Transverse colon (tissue), 4 donors: ENCODE measurements at regions not wholly inside any gene's neighbourhood (a gene's known extent, or its start where the extent isn't known, plus 50 kb on each side); places are given as distances from the start of the nearest gene placed in this dataset.

ENCODE experiments used
- DNase-seq: peaks from one replicate; pipeline ENCODE4 v3.0.0-alpha.2; 2019
- H3K27ac ChIP-seq, 4 donors: fragments of 200-600 bp; sonication (generic); 2 replicates each; pipeline ENCODE4 v1.5.1; 2016 to 2018; ENCODE audit warnings: inconsistent platforms in 4 of 4
- H3K27me3 ChIP-seq: fragments of 200-600 bp; sonication (generic); 2 replicates; pipeline ENCODE4 v1.5.1; 2017; ENCODE audit warnings: inconsistent platforms
- H3K36me3 ChIP-seq, 4 donors: fragments of 200-600 bp; sonication (generic); 2 replicates each; pipeline ENCODE4 v1.5.1; 2017 to 2019; ENCODE audit warnings: inconsistent platforms in 4 of 4
- H3K4me1 ChIP-seq, 4 donors: fragments of 200-600 bp; sonication (generic); 2 replicates each; pipeline ENCODE4 v1.5.1; 2017 to 2020; ENCODE audit warnings: inconsistent platforms in 4 of 4
- H3K4me3 ChIP-seq, 4 donors: fragments of 200-600 bp; sonication (generic); 1 replicate in 1 of 4; 2 replicates in 3 of 4; pipeline versions ENCODE4 v1.5.1 to v1.6.1; 2017 to 2019; ENCODE audit warnings: inconsistent platforms in 4 of 4
- H3K9me3 ChIP-seq, 2 donors: fragments of 200-600 bp; sonication (generic); 2 replicates each; pipeline ENCODE4 v1.5.1; 2017 to 2019; ENCODE audit warnings: inconsistent platforms in 2 of 2
- EP300 ChIP-seq: sonication (generic); formaldehyde crosslinking; IDR thresholded peaks from one replicate; pipeline ENCODE4 v1.6.1; 2017; ENCODE audit warnings: antibody characterized with exemption, low read depth
- POLR2A ChIP-seq: fragments of 450-650 bp; IDR thresholded peaks from one replicate; pipeline ENCODE4 v1.6.1; 2016; ENCODE audit warnings: antibody characterized with exemption, mild to moderate bottlenecking, moderate library complexity
- POLR2AphosphoS5 ChIP-seq, 3 donors: sonication (generic); formaldehyde crosslinking; IDR thresholded peaks; one replicate each; pipeline ENCODE4 v1.6.1; 2016; ENCODE audit warnings: antibody characterized with exemption in 3 of 3
- WGBS, 2 donors: methylation state at CpG; one replicate each; pipeline ENCODE4 v1.1.5; 2018; ENCODE audit warnings: low coverage in 1 of 2; 5-methylcytosine and 5-hydroxymethylcytosine counted together
- in situ Hi-C, 4 donors: fragments of 200-750 bp; cut with MboI; loops; one replicate each; pipeline versions ENCODE4 v1.15.0 to v1.15.1; 2017; ENCODE audit warnings: low sequenced_read_pairs in 3 of 4, low pct_ligation_motif_present in 1 of 4, low pct_unique_long_range_greater_than_20kb in 1 of 4
- intact Hi-C: fragments of 100-400 bp; cut with DNase I; formaldehyde crosslinking; loops from one replicate; pipeline ENCODE4 v1.15.1; 2023; ENCODE audit warnings: low total_unique reads
- TF ChIP-seq, protein P1 (sequence below), 5 experiments: fragments of 200-600 bp in 3 of 5; fragments of 450-650 bp in 2 of 5; sonication (generic) in 3 of 5; IDR thresholded peaks; 1 replicate in 2 of 5; 2 replicates in 3 of 5; pipeline ENCODE4 v1.5.1; 2016 to 2017; ENCODE audit warnings: antibody characterized with exemption in 5 of 5, inconsistent platforms in 3 of 5, mild to moderate bottlenecking in 2 of 5, moderate library complexity in 1 of 5

DNA sequence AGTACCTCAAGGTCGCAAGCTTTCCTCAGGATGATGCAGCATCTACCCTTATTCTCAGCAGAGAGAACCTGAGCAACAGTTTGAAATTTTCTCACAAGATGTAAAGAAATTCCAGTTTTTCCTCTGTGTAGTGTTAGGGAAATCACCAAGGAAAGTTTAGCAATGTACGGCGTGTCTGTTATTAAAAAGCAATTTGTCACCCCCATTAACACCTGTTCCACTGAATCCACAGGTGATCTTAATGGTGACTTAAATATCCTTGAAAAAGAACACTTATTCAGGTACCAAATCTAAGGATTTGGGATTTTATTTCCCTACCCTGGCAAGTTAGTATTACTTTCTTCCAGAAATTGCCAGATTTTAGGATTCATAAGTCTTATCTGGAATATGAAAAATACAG lies 77.9 kb upstream of the ATP10B start:
- Histone ChIP-seq H3K4me1 (peaks cover 0 to 32% (median 16%) of the 10 kb centered on the region in 4 donors), H3K27ac (no peak overlapping the region), H3K36me3 (no peaks in the 10 kb centered on the region), H3K9me3 (no peaks in the 10 kb centered on the region), H3K27me3 (no peaks in the 10 kb centered on the region), H3K4me3 (no peak overlapping the region)
- intact Hi-C loops = no loop called here
- in situ Hi-C loops = no loop called here
- no peak for DNase-seq
- 73 to 93% methylated on average over 3 of the region's 3 CpGs for WGBS, 2 donors
- no peak for TF ChIP-seq POLR2A
- TF ChIP-seq, protein P1, sequence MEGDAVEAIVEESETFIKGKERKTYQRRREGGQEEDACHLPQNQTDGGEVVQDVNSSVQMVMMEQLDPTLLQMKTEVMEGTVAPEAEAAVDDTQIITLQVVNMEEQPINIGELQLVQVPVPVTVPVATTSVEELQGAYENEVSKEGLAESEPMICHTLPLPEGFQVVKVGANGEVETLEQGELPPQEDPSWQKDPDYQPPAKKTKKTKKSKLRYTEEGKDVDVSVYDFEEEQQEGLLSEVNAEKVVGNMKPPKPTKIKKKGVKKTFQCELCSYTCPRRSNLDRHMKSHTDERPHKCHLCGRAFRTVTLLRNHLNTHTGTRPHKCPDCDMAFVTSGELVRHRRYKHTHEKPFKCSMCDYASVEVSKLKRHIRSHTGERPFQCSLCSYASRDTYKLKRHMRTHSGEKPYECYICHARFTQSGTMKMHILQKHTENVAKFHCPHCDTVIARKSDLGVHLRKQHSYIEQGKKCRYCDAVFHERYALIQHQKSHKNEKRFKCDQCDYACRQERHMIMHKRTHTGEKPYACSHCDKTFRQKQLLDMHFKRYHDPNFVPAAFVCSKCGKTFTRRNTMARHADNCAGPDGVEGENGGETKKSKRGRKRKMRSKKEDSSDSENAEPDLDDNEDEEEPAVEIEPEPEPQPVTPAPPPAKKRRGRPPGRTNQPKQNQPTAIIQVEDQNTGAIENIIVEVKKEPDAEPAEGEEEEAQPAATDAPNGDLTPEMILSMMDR (IDR thresholded peaks at IDR 0.05) = no peak
- no peak for TF ChIP-seq POLR2AphosphoS5 (IDR thresholded peaks at IDR 0.05)
- TF ChIP-seq EP300 = no peak

DNA sequence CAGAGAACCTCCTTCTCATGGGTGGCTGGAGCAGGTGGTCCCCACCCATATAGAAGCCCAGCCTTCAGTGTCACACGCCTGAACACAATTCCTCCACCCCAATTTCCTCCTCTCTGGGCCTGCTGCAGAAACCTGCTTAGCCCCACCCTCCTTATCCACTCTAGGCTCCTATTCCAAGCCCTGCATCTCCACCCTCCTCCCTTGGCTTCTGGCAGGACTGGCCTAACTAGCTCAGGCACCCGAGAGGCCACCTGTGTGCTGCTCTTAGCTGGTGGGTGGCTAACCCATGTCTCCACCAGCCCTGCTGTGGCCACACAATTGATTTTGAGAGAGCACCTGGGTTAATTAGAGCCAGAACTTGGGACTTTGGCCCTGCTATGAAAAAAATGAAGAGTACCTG lies 77.3 kb upstream of the ATP10B start:
- TF ChIP-seq EP300 (no peak), POLR2AphosphoS5 (IDR thresholded peaks at IDR 0.05) (no peak), POLR2A (no peak)
- TF ChIP-seq, protein P1 (IDR thresholded peaks at IDR 0.05) = no peak
- 48% methylated on average over 2 of the region's 2 CpGs; no CpG with 5 or more reads in 1 of the 2 donors for WGBS, 2 donors
- no peak overlapping the region for H3K27ac ChIP-seq

GRCh38 chr5:160926428-160926827 lies 74.4 kb upstream of the ATP10B start:
- Histone ChIP-seq H3K27me3 (no peaks in the 10 kb centered on the region), H3K4me1 (peaks cover 3 to 51% (median 24%) of the 10 kb centered on the region in 4 donors), H3K36me3 (no peaks in the 10 kb centered on the region), H3K9me3 (no peaks in the 10 kb centered on the region), H3K4me3 (no peak overlapping the region), H3K27ac (peak overlapping the region in 3 of 4 donors; percentile 32 to 52 (median 47))
- 8 to 16% methylated on average over 5 to 6 of the region's 6 CpGs for WGBS, 2 donors
- intact Hi-C loops = no loop called here
- peak; percentile 83 for DNase-seq
- in situ Hi-C loops = no loop called here
- TF ChIP-seq POLR2AphosphoS5 (IDR thresholded peaks at IDR 0.05) = peak in 2 of 3 donors; percentile 21 to 47
- TF ChIP-seq, protein P1 (IDR thresholded peaks at IDR 0.05) = no peak

More for the DNA sequence above, 77.3 kb upstream of the ATP10B start:
- in situ Hi-C loops (no loop called here), intact Hi-C loops (no loop called here)
- H3K4me3 ChIP-seq = no peak overlapping the region
- H3K9me3 ChIP-seq = no peaks in the 10 kb centered on the region
- DNase-seq = peak; percentile 76
- H3K4me1 ChIP-seq = peaks cover 2 to 38% (median 21%) of the 10 kb centered on the region in 4 donors
- no peaks in the 10 kb centered on the region for H3K36me3 ChIP-seq
- no peaks in the 10 kb centered on the region for H3K27me3 ChIP-seq

DNA sequence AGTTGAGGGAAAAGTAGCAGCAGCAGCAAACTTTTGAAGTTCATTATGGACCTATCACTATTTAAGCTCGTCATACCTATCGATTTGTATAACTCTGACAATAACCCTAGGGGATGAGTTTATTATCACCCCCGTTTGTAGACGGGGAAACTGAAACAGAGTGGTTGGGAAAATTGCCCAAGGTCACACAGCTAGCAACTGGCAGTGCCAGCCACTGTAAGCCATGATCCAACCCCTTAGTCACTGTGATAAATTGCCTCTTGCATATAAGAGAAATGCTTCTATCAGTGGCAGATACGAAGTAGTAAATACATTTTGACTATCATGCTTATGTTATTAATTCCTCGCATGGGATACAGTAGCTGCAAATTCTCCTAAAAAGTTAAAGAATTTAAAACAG lies 73.3 kb upstream of the ATP10B start:
- 51 to 52% methylated on average over 6 of the region's 6 CpGs for WGBS, 2 donors

More for the DNA sequence above, 73.3 kb upstream of the ATP10B start:
- TF ChIP-seq, protein P1 (IDR thresholded peaks at IDR 0.05) = no peak
- TF ChIP-seq POLR2AphosphoS5 (IDR thresholded peaks at IDR 0.05) (no peak), EP300 (no peak), POLR2A (no peak)
- in situ Hi-C loops (no loop called here), intact Hi-C loops (no loop called here)
- Histone ChIP-seq H3K9me3 (no peaks in the 10 kb centered on the region), H3K27ac (peak overlapping the region in 1 of 4 donors; percentile 47), H3K36me3 (no peaks in the 10 kb centered on the region), H3K4me1 (peaks cover 3 to 51% (median 24%) of the 10 kb centered on the region in 4 donors), H3K4me3 (no peak overlapping the region), H3K27me3 (no peaks in the 10 kb centered on the region)
- DNase-seq = no peak
